Renal cortex interstitium (tissue), 11 donors: ENCODE measurements at regions not wholly inside any gene's neighbourhood (a gene's known extent, or its start where the extent isn't known, plus 50 kb on each side); places are given as distances from the start of the nearest gene placed in this dataset.
A peak's percentile ranks its signal among the peaks of the same experiment; 100 is the strongest.
"Not testable (repeated sequence)": the region's sequence is repeated elsewhere in the genome, so short reads cannot be mapped to it uniquely, and the experiment has no call there.

ENCODE experiments used
- DNase-seq, 11 donors: peaks; one replicate each; pipeline ENCODE4 v3.0.0-alpha.2; 2013; ENCODE audit warnings: low read depth in 9 of 11, low spot score in 4 of 11; ENCODE audit errors: extremely low read depth in 1 of 11

DNA sequence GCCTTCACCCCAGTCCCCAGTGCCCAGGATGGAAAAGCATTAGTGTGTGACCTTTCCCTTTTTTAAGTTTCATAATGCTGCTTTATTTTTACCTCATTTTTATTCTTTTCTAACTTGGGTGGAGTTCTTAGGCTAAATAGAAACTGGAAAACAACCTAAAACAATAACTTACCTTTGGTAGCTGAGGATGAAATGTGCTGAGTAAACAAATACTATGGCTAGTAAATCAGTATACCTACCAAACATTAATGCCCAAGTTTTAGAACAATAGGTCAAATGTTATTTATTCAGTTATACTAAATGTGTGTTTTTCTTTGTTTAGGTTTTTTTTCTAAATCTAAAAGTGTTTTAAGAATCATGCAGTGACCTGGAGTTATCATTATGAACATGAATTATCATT, 226.6 kb upstream of the G2E3 start:
- DNase-seq: no peak

- no peak for DNase-seq
Measured at GRCh38 chr14:30333934-30334333, 225.0 kb upstream of the G2E3 start.

DNA sequence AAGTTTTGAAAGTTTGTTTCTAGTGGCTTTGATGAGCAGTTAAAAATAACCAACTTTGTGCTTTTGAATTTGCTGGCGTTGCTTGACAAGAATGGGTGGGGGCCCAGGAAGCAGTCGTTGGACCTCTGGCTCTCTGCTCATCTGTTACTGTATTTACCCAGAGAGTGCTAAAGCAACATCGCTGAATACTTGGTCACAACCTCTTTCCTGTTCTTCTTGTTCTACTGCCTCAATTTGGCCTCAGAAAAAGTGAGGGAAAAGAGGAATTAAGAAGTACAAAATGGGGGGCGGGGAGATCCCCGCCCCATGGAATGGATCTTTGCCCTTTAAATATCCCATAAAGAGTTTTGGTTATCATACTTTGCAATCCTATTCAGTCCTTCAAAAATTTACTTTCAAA, 221.5 kb upstream of the G2E3 start:
- no peak for DNase-seq

GRCh38 chr14:30339311-30339901, 219.6 kb upstream of the G2E3 start:
- DNase-seq: no peak

DNA sequence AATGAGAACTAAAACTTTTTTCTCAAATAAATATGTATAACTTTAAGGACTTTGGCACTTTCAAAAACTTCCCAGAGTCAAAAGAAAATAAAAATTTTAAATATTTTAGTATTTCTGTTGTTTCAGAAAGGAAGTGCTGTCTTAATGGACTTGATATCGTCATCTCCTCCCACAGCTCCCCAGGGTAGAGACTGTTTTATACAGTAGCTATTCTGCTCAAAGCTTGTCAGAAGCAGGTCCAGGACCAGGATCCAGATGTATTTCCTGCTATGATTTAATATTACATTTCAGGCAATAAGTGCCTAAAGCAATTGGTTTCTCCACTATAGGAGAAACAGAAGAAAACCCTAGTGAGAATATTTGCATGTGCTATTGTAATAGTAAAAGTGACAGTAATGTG, 218.5 kb upstream of the G2E3 start:
- no peak for DNase-seq

GRCh38 chr14:30345511-30345910, 213.4 kb upstream of the G2E3 start:
- DNase-seq: no peak

GRCh38 chr14:30348445-30348844, 210.5 kb upstream of the G2E3 start:
- DNase-seq: no peak

GRCh38 chr14:30349520-30349919, 209.4 kb upstream of the G2E3 start:
- no peak for DNase-seq

DNA sequence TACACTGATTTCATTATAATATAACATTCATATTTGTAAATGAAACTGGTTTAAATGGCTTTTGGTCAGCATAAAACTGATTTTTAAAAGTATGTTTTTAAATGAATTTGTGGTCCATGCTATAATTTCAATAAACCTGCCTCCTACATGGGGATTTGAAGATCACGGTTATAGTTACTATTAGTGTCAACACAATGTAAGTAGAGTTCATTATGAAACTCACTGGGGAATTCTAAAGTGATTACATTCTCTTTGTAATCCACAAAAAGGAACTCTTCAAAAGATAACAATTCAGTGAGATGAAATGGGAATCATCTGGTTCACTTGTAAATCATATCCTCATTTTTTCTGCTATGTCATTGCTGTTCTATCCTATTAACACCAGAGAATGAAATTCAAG, 204.5 kb upstream of the G2E3 start:
- no peak for DNase-seq

DNA sequence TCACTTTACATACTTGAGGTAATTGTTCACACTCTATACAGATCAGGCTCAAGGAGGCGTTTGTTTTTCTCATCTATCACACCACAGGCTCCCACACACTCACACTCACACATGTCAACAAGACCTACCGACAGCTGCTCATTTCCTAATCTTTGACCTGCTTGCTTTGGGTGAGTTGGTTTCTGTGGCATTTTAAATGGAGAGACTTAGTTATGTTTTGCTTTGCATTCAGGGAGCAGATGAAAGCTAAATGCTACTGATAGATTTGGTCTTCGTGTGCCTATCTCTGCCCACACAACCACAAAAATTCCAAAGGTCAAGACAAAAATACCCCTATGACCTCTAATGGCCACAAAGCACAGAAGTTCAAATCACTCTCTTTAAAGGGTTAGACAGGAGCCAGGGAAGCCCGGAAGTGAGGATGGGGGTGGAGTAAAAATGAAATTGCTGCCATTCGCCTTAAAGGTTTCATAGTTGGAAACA, 203.5 kb upstream of the G2E3 start:
- no peak for DNase-seq

DNA sequence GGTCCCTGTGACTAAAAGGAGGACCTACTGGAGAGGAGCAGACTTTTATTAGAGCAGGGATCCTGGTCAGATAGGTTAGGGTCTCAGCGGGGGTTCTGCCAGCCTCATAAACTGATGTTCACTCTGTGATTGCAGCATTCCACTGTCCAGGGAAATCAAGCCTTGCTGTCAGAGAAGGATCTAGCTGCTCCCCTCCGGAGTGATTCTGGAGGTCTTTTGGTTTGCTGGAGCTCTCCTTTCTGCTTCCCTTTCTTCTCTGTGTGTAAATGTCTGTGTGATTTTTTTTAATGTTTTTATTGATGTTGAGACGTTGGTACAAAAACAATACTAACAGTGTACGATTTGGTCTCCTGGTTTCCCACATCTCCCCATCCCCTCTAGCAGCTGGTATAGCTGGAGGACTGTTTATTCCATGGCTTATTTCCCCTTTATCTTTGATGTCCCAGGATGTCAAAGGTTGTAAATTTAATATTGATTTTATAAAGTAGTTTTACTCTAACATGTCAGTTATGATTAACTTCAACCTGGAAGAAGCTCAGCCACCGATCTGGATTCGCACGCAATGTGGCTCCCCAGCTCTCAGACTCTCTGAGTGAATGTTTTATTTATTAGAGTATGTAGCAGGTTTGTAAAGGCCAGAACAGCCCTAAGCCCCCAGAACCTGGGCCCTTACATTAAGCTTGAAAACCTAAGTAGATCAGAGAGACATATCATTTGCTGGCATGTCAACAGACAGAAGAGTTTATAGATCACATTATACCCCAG, 202.3 kb upstream of the G2E3 start:
- no peak for DNase-seq

GRCh38 chr14:30357791-30358190, 201.2 kb upstream of the G2E3 start:
- DNase-seq: no peak

GRCh38 chr14:30362369-30363218, 196.4 kb upstream of the G2E3 start:
- DNase-seq: no peak

DNA sequence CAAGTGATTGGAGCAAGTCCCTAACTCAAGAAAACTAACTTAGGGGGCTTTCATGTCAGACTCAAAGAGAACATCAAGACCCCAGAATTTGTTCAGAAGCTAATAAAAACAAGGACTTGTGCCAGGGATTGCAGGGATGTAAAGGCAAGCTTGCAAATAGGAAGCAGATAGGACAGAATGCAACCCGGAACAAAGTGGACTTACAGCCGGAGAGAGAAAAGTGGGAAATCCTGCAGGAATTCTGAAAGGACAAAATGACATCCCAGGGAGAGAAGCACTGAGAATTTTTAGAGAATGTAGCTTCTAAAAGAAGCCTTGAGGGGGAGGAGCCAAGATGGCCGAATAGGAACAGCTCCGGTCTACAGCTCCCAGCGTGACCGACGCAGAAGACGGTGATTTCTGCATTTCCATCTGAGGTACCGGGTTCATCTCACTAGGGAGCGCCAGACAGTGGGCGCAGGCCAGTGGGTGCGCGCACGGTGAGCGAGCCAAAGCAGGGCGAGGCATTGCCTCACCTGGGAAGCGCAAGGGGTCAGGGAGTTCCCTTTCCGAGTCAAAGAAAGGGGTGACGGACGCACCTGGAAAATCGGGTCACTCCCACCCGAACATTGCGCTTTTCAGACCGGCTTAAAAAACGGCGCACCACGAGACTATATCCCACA, 195.6 kb upstream of the G2E3 start:
- not testable (repeated sequence) for DNase-seq

GRCh38 chr14:30369502-30370180, 189.3 kb upstream of the G2E3 start:
- no peak for DNase-seq

DNA sequence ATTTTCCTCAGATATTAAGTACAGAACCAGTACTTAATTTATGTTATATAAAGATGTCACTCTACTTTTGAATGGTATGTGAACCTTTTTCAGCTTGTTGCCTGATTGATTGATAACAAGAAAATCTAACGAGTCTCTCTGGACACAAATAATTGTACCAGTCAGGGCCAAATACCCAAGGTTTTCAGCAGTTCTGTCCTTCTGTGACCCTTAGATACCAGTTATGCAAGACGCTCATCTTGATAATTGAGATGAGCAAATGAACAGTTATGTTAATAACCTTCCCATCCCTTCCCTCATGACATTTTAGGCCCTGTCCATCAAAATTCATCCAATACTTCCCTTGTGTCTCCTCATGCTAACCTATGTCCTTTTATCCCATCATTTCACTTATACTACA, 185.9 kb upstream of the G2E3 start:
- no peak for DNase-seq

DNA sequence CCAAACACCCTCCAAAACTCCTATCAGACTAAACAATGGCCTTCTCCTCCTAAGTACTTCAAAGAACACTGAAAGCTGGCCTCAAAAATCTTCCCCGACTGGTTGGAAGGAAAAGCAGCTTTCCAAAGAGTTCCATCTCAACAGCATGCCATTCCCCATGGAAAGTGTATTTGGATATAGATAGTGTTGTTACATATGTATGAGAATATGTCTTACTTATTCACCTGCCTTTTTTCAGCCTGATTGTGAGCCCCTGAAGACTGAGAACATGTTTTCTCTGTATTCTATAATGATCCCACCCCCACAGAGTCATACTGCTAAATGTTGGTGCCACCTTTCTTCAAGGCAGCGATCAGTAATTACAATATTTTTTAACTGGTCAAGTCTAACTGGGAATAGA, 185.4 kb upstream of the G2E3 start:
- DNase-seq: no peak

DNA sequence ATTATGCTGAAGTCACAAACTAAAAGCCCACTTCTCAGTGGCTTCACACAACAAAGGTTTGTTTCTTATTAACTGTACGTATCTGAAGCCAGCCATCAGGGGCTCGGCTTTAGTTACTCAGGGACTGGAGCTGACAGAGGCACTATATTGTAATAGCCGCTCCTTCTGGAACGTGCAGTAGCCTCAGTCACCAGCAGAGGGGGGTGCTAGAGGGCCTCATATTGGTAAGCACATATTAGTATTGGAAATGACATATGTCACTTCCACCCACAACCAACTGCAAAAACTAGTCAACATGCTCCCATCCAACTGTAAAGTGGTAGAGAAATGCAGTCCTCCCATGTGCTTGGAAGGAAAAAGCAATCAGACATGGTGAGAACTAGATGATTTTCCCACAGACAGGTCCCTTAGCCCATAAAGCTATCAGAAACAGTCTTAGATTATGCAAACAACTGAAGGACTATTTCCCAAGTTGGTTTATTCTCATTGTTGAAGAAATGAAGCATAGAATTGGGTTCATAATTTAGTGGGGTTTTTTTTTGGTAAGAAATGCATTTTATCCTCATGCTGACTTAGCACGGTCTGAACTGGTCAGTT, 183.6 kb upstream of the G2E3 start:
- peak in 8 of 11 donors; percentile 1 to 15 (median 4) for DNase-seq
